Dermis microvascular lymphatic vessel endothelial cell (primary cell): ENCODE measurements at regions not wholly inside any gene's neighbourhood (a gene's known extent, or its start where the extent isn't known, plus 50 kb on each side); places are given as distances from the start of the nearest gene placed in this dataset.

Source experiments
- DNase-seq, 2 donors: peaks; one replicate each; pipeline versions ENCODE4 v3.0.0 to v3.0.0-alpha.2; 2010; ENCODE audit warnings: low read depth in 2 of 2

GRCh38 chr2:123077101-123077500 is 948.0 kb upstream of the CNTNAP5 start:
- DNase-seq: no peak

DNA sequence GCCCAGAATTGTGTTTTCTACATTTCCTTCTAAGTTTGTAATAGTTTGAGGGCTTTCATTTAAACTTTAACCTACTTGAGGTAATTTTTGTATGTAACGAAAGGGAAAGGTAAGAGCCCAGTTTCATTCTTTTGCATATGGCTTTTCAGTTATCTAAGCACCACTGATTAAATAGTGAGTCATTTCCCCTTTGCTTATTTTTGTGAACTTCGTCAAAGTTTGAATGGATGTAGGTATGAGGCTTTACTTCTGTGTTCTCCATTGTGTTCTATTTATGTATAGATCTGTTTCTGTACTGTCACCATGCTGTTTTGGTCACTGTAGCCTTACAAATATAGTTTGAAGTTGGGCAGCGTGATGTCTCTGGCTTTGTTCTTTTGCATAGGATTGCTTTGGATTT is 944.8 kb upstream of the CNTNAP5 start:
- DNase-seq: no peak

- DNase-seq: no peak
Measured at GRCh38 chr2:123085484-123085883, 939.6 kb upstream of the CNTNAP5 start.

DNA sequence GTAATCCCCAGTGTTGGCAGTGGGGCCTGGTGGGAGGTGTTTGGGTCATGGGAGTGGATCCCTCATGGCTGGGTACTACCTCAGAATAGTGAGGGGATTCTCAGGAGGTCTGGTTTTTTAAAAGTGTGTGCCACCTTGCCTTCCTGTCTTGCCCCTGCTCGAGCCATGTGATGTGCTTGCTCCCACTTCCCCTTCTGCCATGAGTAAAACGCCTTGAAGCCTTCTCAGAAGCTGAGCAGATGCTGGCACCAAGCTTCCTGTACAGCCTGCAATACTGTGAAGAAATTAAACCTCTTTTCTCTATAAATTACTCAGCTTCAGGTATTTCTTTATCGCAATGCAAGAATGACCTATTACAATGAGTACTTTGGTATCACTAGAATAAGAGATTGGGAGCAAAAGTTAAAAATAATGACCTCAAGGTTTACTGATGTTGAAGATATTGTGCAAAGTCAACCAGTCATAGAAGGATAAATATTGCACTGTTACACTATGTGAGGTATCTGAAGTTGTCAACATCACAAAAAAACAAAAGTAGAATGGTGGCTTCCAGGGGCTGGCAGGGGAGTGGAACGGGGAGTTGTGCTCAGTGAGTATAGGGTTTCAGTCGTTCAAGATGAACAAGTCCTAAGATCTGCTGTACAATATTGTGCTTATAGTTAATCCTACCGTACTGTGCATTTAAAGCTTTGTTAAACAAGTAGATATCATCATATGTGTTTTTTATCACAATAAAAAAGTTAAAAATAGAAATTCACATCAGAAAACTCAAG is 938.3 kb upstream of the CNTNAP5 start:
- DNase-seq: no peak

DNA sequence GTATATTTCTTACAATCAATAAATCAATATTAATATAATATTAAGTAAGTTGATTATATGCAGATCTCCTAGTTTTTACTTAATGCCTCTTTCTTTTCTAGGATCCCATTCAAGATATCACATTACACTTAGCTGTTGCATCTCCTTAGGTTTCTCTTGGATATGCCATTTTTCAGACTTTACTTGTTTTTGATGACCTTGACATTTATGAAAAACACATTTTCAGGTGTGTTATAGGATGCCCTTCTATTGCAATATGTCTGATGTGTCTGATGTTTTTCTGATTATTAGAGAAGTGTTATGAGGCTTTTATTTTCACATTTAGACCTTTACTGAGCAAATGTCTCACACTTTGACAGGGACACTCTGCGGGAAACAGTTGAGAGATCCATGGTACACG is 933.6 kb upstream of the CNTNAP5 start:
- DNase-seq: no peak

DNA sequence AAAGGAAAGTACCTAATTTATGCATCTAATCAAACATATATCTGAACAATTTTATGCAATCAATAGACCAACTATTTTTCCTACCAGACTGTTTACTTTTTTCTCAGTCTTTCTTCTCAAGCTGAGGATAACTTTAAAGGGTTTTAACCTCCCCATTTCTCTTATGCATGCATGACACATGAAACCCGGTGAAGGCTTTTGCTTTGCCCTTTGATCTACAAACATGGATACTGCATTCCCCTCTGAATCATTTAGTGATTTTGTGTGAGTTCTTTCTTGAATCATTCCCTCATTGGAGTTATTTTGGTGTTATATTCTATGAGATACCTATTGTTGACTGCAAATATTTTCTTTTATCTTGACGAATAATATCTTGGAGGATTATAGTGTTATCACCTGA is 931.9 kb upstream of the CNTNAP5 start:
- no peak for DNase-seq

GRCh38 chr2:123095219-123095835 is 929.8 kb upstream of the CNTNAP5 start:
- DNase-seq: no peak

DNA sequence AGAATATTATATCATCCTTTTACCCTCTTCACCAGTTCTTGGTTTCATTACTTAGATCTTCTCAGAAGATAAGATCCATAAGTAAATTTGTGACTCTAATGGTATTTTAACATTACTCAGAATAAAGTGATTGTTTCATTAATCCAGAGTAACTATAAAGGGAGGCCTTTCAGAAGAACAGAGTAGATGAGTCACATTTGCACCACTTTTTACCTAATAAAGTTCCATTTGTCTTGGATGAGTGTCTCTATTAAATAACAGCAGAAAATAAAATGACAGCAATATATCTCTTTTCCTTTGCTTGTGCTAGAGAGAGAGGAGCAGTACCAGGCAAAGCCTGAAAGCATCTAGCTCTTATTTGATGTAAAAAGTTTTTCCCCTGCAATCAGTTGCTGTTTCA is 926.5 kb upstream of the CNTNAP5 start:
- no peak for DNase-seq

DNA sequence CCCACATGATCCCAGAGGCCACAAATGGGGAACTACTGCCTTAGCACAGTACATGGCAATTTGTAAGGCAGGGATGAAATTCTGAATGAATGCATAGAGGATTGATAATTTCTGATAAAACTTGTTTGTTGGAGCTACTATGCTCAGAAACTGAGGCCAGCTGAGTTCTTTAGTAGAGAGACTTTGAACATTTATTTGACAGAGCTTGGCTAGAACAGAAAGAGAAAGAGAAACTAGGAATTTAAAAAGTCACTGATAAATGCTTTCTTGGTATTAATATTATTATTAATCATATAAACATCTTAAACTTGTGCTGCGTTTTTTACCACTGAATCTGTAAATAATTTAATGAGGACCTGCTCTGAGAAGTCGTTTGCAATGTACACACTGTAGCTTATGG is 923.7 kb upstream of the CNTNAP5 start:
- DNase-seq: no peak

DNA sequence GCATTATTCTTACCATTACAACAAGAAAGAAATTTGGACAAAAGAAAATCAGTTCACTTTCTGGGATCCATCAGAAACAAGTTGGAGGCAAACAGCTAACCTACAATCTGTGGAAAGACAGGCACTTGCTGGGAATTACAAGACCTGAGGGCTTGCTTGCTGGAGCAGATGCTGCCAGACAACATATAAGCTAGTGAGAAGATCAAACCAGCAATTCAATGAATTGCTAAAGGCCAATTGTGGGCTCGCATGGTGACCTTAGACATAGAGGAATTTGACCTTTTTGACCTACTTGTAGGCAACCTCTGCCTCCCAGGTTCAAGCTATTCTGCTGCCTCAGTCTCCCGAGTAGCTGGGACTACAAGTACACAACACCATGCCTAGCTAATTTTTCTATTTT is 921.2 kb upstream of the CNTNAP5 start:
- no peak for DNase-seq

DNA sequence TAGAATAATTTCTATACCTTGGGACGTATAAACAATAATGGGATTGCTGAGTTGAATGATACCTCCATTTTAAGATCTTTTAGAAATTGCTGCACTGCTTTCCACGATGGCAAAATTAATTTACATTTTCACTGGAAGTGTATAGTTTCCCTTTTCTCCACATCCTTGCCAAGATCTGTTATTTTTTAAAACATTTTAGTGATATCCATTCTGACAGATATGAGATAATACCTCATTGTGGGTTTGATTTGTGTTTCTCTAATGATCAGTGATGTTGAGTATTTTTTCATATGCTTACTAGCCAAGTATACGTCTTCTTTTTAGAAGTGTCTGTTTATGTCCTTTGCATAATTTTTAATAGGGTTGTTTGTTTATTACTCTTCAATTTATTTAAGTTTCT is 908.5 kb upstream of the CNTNAP5 start:
- DNase-seq: no peak

DNA sequence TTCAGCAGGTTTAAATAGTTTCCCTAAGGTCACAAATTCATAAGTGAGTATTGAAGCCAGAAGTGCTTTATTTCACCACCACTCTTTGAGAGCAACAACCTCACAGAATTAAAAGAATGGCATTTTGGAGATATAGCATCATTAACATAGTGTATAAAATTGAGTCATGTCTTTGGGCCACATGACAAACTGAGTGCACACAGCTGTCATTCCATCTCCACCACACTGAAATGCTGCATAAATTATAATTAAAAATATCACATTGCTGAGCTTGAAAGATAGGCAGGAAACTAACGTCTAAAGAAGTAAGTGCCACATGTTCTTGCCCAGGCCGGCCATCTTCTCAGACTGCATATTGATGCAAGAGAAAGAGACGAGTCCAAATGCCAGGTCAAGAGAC is 897.9 kb upstream of the CNTNAP5 start:
- DNase-seq: no peak

GRCh38 chr2:123128951-123129350 is 896.1 kb upstream of the CNTNAP5 start:
- DNase-seq: no peak

DNA sequence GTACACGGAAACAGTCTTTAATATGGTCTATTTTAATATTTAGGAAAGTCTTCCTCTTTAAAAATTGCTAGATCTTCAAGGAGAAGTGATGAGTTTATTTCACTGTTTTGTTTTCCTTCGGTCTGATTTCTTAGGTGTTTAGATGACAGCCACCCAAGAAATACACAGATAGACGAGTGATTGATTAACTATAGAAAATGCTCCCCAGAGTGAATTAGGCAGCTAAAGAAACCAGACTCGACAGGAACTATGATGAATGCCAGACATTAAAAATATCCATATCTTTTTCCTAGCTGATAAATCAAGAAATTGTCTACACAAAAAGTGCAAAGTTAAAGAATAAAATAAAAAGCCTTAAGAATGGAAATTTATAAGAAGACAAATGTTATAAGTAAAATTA is 888.7 kb upstream of the CNTNAP5 start:
- DNase-seq: no peak

- no peak for DNase-seq
Measured at GRCh38 chr2:123144082-123144481, 881.0 kb upstream of the CNTNAP5 start.

DNA sequence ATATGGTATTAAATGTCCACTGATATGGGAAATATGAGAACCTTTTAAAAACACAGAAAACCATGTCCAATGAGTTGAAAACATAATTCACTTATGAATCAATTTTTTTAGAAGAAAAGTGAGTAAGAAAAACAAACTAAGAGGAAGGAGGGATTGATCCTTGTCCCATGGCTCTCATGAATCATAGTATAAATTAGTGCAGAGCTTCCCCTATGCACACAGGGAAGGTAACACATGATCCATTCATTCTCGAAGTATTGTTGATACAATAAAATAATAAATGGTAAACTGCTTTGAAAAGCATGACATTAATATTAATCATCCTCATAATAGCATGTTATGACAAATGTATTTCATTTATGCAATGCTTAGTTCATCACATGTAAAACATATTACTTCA is 872.0 kb upstream of the CNTNAP5 start:
- DNase-seq: no peak

DNA sequence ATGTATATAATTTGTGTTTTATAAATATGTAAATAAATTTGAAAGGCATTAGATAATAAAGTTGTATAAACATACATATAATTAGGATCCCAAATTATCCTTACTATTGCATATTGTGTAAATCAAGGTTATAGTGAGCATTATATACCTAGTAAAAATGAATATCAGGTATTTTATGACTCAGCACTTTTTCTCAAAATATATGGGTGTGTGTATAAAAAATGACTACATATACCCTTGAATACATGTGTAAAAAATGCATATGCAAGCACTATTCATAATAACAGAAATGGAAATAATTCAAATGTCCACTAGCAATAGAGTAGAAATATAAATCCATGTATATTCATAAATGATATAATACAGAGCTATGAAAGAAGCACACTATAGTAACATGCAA is 870.9 kb upstream of the CNTNAP5 start:
- DNase-seq: no peak

DNA sequence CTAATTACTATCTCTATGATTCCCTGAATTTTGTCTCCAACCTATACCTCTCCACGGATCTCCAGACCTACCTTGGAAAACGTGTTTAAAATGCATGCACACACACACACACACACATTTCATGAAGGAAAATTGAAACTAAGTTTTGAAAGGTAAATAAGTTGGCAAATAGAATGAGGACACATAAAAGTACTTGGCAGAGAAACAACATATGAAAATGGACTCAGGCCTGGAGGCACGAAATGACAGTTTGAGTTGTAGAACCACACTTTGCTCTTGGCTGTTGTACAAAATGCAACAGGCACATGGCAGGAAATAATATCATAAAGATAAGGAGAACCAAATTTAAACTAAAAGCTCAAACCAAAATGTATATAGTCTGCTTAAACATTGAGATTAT is 868.1 kb upstream of the CNTNAP5 start:
- no peak for DNase-seq

DNA sequence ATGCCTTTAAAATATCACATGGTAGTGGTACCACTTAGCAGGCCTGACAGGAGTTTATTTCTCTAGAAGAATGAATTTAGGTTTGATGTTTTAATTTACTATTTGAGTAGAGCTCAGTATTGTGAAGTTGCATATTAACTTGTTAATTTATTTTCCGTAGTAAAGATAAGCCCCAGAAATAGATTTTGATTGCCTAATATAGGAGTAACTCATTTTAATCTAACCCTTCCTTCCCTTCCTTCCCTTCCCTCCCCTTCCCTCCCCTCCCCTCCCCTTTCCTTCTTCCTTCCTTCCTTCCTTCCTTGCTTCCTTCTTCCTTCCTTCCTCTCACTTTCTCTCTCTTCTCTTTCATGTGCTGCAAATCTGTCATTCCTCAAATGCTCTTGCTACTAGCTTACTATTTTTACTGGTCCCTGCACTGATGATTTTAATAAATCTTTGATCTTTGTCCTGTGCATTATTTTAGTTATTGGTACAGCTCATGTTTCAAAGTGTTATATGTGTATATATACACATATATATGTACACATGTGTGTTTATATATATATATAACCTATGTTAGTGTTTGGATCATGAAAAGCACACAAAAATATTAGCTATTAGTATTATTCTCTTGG is 862.6 kb upstream of the CNTNAP5 start:
- no peak for DNase-seq

GRCh38 chr2:123163398-123163797 is 861.7 kb upstream of the CNTNAP5 start:
- DNase-seq: no peak

- no peak for DNase-seq
Measured at GRCh38 chr2:123164216-123164615, 860.9 kb upstream of the CNTNAP5 start.

GRCh38 chr2:123165616-123166015 is 859.5 kb upstream of the CNTNAP5 start:
- DNase-seq: no peak

DNA sequence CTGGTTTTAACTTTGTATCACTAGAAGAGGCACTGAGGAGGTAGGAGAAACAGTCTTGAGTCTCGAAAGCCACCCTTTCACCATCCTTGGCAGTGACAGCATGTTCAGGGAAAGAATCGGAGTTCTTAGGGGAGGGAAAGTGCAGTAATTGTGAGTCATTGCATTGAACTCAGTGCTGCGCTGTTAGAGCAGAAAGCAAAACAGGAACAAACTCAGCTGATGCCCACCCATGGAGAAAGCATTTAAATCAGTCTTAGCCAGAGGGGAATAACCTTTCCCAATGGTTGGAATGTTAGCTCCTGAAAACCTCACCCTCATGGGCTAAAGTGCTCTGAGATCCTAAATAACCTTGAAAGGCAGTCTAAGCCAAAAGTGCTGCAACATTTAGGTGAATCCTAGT is 845.6 kb upstream of the CNTNAP5 start:
- DNase-seq: no peak
